ENCODE measurements at regions not wholly inside any gene's neighbourhood (a gene's known extent, or its start where the extent isn't known, plus 50 kb on each side); places are given as distances from the start of the nearest gene placed in this dataset.

DNA sequence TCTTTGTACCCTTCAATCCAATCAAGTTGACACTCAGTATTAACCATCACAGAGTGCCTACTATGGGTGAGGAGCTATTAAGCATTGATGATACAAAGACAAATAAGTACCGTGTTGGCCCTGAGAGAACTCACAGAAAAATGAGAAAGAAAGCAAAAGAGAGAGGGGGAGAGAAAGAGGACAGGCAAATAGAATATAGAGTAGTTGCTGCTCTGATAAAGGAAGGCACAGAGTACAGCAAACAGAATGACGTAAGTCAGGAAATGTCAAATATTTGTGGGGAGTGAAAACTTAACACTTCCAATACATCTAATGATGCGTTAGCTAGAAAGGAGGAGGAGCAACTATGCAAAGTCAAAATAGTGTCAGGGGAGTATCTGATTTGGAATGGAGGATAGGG is 320.6 kb upstream of the KCNH8 start:
- Mint-ChIP-seq H3K27ac (no peak overlapping the region), H3K36me3 (no peaks in the 10 kb centered on the region), H3K4me3 (no peak overlapping the region), H3K4me1 (peaks cover 0 to 10% (median 4%) of the 10 kb centered on the region in 3 donors), H3K9me3 (peaks cover 0 to 7% (median 2%) of the 10 kb centered on the region in 7 donors), H3K27me3 (no peaks in the 10 kb centered on the region)
- DNase-seq (no peak), ATAC-seq (ENCODE audit: low read depth in 2 of 2) (peak in 1 of 2 donors; percentile 27)

- Mint-ChIP-seq H3K36me3 (no peaks in the 10 kb centered on the region), H3K27ac (no peak overlapping the region), H3K27me3 (peaks cover 0 to 5% (median 0%) of the 10 kb centered on the region in 3 donors), H3K4me1 (peaks cover 0 to 10% (median 4%) of the 10 kb centered on the region in 3 donors), H3K9me3 (peaks cover 0 to 7% (median 2%) of the 10 kb centered on the region in 7 donors), H3K4me3 (no peak overlapping the region)
- ATAC-seq (ENCODE audit: low read depth in 2 of 2) (peak in 1 of 2 donors; percentile 20), DNase-seq (no peak)
Observed at GRCh38 chr3:18825665-18826064, 322.6 kb upstream of the KCNH8 start.

- Mint-ChIP-seq H3K4me1 (no peaks in the 10 kb centered on the region), H3K27me3 (no peaks in the 10 kb centered on the region), H3K4me3 (no peak overlapping the region), H3K36me3 (no peaks in the 10 kb centered on the region), H3K27ac (no peak overlapping the region), H3K9me3 (peaks cover 0 to 2% (median 0%) of the 10 kb centered on the region in 7 donors)
- DNase-seq, result no peak
- no peak for ATAC-seq (ENCODE audit: low read depth in 2 of 2)
Observed at GRCh38 chr3:18813300-18813699, 335.0 kb upstream of the KCNH8 start.

DNA sequence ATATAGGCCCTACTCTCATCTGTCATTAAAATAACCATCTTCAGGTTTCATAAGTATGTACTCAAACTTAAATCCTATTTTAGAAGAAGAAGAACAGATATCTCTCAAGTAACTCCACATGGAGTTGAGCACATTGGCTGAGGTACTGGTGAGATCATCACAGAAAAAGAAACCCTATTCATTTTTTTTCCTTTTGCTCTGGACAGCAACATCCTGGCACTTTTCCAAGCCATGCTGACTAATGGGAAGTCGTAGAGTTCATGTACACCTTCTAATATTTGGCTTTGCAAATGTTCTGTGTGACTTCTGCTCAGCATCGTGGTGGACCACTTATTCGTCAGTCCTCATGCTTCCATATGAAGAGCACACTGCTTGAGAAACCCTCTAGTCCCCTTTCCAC is 336.0 kb upstream of the KCNH8 start:
- ATAC-seq (ENCODE audit: low read depth in 2 of 2) (no peak), DNase-seq (no peak)
- no peaks in the 10 kb centered on the region for H3K27me3 Mint-ChIP-seq
- no peak overlapping the region for H3K27ac Mint-ChIP-seq
- H3K9me3 Mint-ChIP-seq, result no peaks in the 10 kb centered on the region
- no peaks in the 10 kb centered on the region for H3K4me1 Mint-ChIP-seq
- H3K36me3 Mint-ChIP-seq, result no peaks in the 10 kb centered on the region
- no peak overlapping the region for H3K4me3 Mint-ChIP-seq

DNA sequence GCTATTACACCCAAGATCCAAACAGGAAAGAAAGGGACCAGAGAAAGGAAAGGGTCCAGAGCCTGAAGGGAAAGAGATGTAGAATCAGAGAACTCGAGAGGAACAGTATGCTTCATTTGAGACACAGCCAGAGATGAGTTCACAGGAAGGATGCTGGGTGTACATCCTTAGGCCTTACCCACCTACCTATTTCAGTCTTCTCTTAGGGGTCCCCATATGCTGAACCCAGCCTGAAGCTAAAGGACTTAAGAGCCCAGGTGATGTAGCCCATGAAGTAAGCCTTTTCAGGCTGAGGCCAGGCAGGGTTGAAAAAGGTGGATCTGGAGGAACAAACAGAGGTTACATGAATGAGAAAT is 338.0 kb upstream of the KCNH8 start:
- Mint-ChIP-seq H3K9me3 (no peaks in the 10 kb centered on the region), H3K36me3 (no peaks in the 10 kb centered on the region), H3K27ac (peak overlapping the region in 1 of 6 donors; percentile 35), H3K4me1 (no peaks in the 10 kb centered on the region), H3K27me3 (peaks cover 0 to 5% (median 0%) of the 10 kb centered on the region in 3 donors), H3K4me3 (no peak overlapping the region)
- ATAC-seq (ENCODE audit: low read depth in 2 of 2), result no peak
- no peak for DNase-seq

- Mint-ChIP-seq H3K36me3 (no peaks in the 10 kb centered on the region), H3K9me3 (no peaks in the 10 kb centered on the region), H3K27me3 (peaks cover 0 to 5% (median 0%) of the 10 kb centered on the region in 3 donors), H3K4me1 (no peaks in the 10 kb centered on the region), H3K27ac (no peak overlapping the region), H3K4me3 (no peak overlapping the region)
- no peak for DNase-seq
- ATAC-seq (ENCODE audit: low read depth in 2 of 2), result no peak
Observed at GRCh38 chr3:18809640-18810305, 338.5 kb upstream of the KCNH8 start.

DNA sequence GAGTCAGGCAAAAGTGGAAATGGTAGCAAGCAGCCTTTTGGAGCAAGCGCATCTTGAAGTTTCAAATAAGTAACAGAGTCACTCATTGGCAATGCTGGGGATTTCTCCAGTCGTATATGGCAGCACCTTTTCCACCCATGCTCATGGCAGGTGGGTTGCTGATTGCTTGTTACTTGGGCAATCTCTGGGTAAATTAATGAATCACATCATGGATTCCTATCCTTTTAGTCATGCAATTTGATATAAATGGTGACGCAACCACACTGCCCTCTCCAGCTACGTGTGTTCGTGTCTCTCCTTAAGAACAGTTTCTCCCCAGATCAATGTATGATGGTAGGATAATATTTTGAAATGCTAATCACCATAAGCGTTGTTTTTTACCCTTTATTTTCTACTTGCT is 339.9 kb upstream of the KCNH8 start:
- H3K4me3 Mint-ChIP-seq, result no peak overlapping the region
- no peak overlapping the region for H3K27ac Mint-ChIP-seq
- peaks cover 0 to 5% (median 0%) of the 10 kb centered on the region in 3 donors for H3K27me3 Mint-ChIP-seq
- no peaks in the 10 kb centered on the region for H3K36me3 Mint-ChIP-seq
- no peak for ATAC-seq (ENCODE audit: low read depth in 2 of 2)
- H3K9me3 Mint-ChIP-seq, result no peaks in the 10 kb centered on the region
- H3K4me1 Mint-ChIP-seq, result no peaks in the 10 kb centered on the region
- no peak for DNase-seq

GRCh38 chr3:18807593-18807992 is 340.7 kb upstream of the KCNH8 start:
- H3K27me3 Mint-ChIP-seq, result peaks cover 0 to 5% (median 0%) of the 10 kb centered on the region in 3 donors
- no peaks in the 10 kb centered on the region for H3K36me3 Mint-ChIP-seq
- no peaks in the 10 kb centered on the region for H3K9me3 Mint-ChIP-seq
- no peak overlapping the region for H3K27ac Mint-ChIP-seq
- H3K4me1 Mint-ChIP-seq, result no peaks in the 10 kb centered on the region
- DNase-seq (no peak), ATAC-seq (ENCODE audit: low read depth in 2 of 2) (no peak)
- H3K4me3 Mint-ChIP-seq, result no peak overlapping the region

GRCh38 chr3:18806633-18807032 is 341.7 kb upstream of the KCNH8 start:
- ATAC-seq (ENCODE audit: low read depth in 2 of 2) (no peak), DNase-seq (no peak)
- no peaks in the 10 kb centered on the region for H3K4me1 Mint-ChIP-seq
- H3K36me3 Mint-ChIP-seq, result no peaks in the 10 kb centered on the region
- peaks cover 0 to 9% (median 6%) of the 10 kb centered on the region in 3 donors for H3K27me3 Mint-ChIP-seq
- no peak overlapping the region for H3K4me3 Mint-ChIP-seq
- H3K27ac Mint-ChIP-seq, result no peak overlapping the region
- H3K9me3 Mint-ChIP-seq, result no peaks in the 10 kb centered on the region

DNA sequence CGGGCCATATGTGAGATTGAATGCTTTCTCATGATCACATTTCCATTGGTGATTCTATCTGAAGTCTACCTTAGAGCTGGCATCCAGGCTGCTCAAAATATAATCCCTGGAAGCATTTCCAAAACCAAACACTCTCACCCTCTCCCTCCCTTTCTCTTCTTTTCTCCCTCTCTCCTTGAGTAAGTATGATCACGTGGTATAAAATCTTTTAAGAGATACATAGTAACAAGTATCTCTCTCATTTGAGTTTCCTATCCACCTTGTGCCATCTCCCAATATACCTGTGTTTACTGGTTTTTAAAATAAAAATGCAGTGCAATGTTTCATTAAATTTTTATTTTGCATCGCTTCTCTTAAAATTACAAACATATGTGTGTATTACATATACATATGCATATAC is 350.9 kb upstream of the KCNH8 start:
- Mint-ChIP-seq H3K4me1 (no peaks in the 10 kb centered on the region), H3K36me3 (no peaks in the 10 kb centered on the region), H3K27ac (no peak overlapping the region), H3K27me3 (peaks cover 0 to 8% (median 6%) of the 10 kb centered on the region in 3 donors), H3K9me3 (no peaks in the 10 kb centered on the region), H3K4me3 (no peak overlapping the region)
- ATAC-seq (ENCODE audit: low read depth in 2 of 2) (no peak), DNase-seq (no peak)

GRCh38 chr3:18795078-18795477 is 353.2 kb upstream of the KCNH8 start:
- H3K27me3 Mint-ChIP-seq, result no peaks in the 10 kb centered on the region

GRCh38 chr3:18791752-18792151 is 356.6 kb upstream of the KCNH8 start:
- no peak overlapping the region for H3K4me3 Mint-ChIP-seq
- H3K4me1 Mint-ChIP-seq, result no peaks in the 10 kb centered on the region
- ATAC-seq (ENCODE audit: low read depth in 2 of 2), result no peak
- H3K27me3 Mint-ChIP-seq, result no peaks in the 10 kb centered on the region
- DNase-seq, result no peak
- no peaks in the 10 kb centered on the region for H3K9me3 Mint-ChIP-seq
- no peak overlapping the region for H3K27ac Mint-ChIP-seq
- H3K36me3 Mint-ChIP-seq, result no peaks in the 10 kb centered on the region

More at GRCh38 chr3:18795078-18795477, 353.2 kb upstream of the KCNH8 start:
- H3K4me1 Mint-ChIP-seq, result no peaks in the 10 kb centered on the region
- H3K36me3 Mint-ChIP-seq, result no peaks in the 10 kb centered on the region
- ATAC-seq (ENCODE audit: low read depth in 2 of 2) (no peak), DNase-seq (no peak)
- H3K9me3 Mint-ChIP-seq, result no peaks in the 10 kb centered on the region
- no peak overlapping the region for H3K27ac Mint-ChIP-seq
- no peak overlapping the region for H3K4me3 Mint-ChIP-seq

DNA sequence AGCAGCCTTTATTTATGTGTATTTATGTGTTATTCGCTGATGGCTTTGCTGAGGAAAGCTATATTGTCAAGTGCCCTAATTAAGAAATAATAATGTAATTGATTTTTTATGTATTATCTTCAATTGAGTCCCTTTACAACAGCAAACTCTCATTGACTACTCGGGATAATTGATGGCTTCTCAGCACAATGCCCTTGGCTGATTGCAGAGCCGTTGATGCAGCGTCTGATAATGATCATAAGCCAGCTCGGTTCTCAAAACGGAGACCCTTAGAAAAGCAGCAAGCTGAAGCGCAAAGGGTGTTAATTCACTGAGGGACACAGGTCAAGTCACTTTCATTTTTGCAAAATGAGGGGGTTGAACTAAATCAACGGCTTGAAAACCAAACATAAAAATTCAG is 357.1 kb upstream of the KCNH8 start:
- no peaks in the 10 kb centered on the region for H3K36me3 Mint-ChIP-seq
- ATAC-seq (ENCODE audit: low read depth in 2 of 2) (no peak), DNase-seq (no peak)
- no peaks in the 10 kb centered on the region for H3K27me3 Mint-ChIP-seq
- H3K4me1 Mint-ChIP-seq, result no peaks in the 10 kb centered on the region
- no peak overlapping the region for H3K27ac Mint-ChIP-seq
- no peak overlapping the region for H3K4me3 Mint-ChIP-seq
- H3K9me3 Mint-ChIP-seq, result no peaks in the 10 kb centered on the region

DNA sequence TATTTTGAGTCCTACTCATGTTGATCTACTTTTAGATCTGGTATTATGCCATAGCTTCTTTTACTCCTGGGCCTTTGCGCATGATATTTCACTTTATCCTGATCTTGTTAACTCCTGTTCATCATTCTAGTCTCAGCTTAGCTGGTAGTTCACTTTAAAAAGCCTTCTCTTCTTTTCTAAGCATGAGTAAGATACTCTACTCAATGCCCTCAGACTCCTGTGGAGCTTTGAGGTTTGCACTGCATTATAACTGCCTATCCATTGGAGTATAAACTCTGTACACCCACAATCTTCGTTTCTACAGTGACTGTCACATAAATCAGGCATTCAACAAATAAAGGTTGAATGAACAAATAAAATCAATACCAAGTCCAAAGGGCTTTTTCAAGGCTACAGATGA is 357.9 kb upstream of the KCNH8 start:
- no peaks in the 10 kb centered on the region for H3K9me3 Mint-ChIP-seq
- no peak overlapping the region for H3K4me3 Mint-ChIP-seq
- H3K27ac Mint-ChIP-seq, result no peak overlapping the region
- ATAC-seq (ENCODE audit: low read depth in 2 of 2) (peak in 1 of 2 donors; percentile 23), DNase-seq (no peak)
- H3K36me3 Mint-ChIP-seq, result no peaks in the 10 kb centered on the region
- H3K27me3 Mint-ChIP-seq, result no peaks in the 10 kb centered on the region
- no peaks in the 10 kb centered on the region for H3K4me1 Mint-ChIP-seq

DNA sequence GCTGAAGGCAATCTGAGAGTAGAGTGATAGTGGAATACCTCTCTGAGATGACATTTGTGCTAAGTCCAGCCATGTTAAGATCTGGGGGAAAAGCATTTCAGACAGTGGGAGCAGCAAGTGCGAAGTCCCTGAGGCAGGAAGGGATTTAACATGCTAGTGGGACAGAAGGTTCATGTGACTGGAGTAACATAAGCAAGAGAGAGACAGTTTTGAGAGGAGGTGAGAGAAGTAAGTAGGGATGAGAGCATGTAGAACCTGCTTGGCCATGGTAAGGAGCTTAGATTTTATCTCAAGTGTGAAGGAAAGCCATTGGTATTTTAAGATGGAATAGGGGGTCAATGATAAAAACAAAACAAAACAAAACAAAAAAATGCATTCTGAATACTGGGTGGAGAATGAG is 358.6 kb upstream of the KCNH8 start:
- peak in 1 of 2 donors; percentile 8 for ATAC-seq (ENCODE audit: low read depth in 2 of 2)
- H3K27ac Mint-ChIP-seq, result no peak overlapping the region
- DNase-seq, result no peak

More for the DNA sequence above, 358.6 kb upstream of the KCNH8 start:
- H3K9me3 Mint-ChIP-seq, result no peaks in the 10 kb centered on the region
- H3K27me3 Mint-ChIP-seq, result no peaks in the 10 kb centered on the region
- no peaks in the 10 kb centered on the region for H3K36me3 Mint-ChIP-seq
- no peak overlapping the region for H3K4me3 Mint-ChIP-seq
- no peaks in the 10 kb centered on the region for H3K4me1 Mint-ChIP-seq

All from naive B cell (primary cell).